Gastrocnemius medialis (tissue), 4 donors: ENCODE measurements at regions not wholly inside any gene's neighbourhood (a gene's known extent, or its start where the extent isn't known, plus 50 kb on each side); places are given as distances from the start of the nearest gene placed in this dataset.

Experiments used
- ATAC-seq, 2 donors: fragments of 150-250 bp; one replicate each; pipeline ENCODE4 v1.9.1; 2016
- DNase-seq, 2 donors: peaks; one replicate each; pipeline ENCODE4 v3.0.0-alpha.2; 2019
- H3K27ac ChIP-seq, 4 donors: fragments of 200-600 bp; sonication (generic); 1 replicate in 1 of 4; 2 replicates in 3 of 4; pipeline ENCODE4 v1.5.1; 2016 to 2018; ENCODE audit warnings: mild to moderate bottlenecking in 2 of 4, moderate library complexity in 1 of 4
- H3K27me3 ChIP-seq, 3 donors: fragments of 200-600 bp; sonication (generic) in 2 of 3; 1 replicate in 1 of 3; 2 replicates in 2 of 3; pipeline versions ENCODE4 v1.5.1 to v1.6.0; 2016 to 2019; ENCODE audit warnings: mild to moderate bottlenecking in 1 of 3, moderate library complexity in 1 of 3
- H3K36me3 ChIP-seq, 2 donors: fragments of 200-600 bp; sonication (generic) in 1 of 2; one replicate each; pipeline ENCODE4 v1.5.1; 2017 to 2018
- H3K4me1 ChIP-seq, 2 donors: fragments of 200-600 bp; sonication (generic) in 1 of 2; one replicate each; pipeline ENCODE4 v1.5.1; 2016 to 2017; ENCODE audit warnings: mild to moderate bottlenecking in 2 of 2
- H3K4me3 ChIP-seq, 4 donors: fragments of 200-600 bp; sonication (generic) in 3 of 4; 1 replicate in 1 of 4; 2 replicates in 3 of 4; pipeline ENCODE4 v1.5.1; 2016 to 2019; ENCODE audit warnings: mild to moderate bottlenecking in 2 of 4
- H3K9me3 ChIP-seq, 3 donors: fragments of 200-600 bp; sonication (generic) in 2 of 3; 1 replicate in 1 of 3; 2 replicates in 2 of 3; pipeline ENCODE4 v1.5.1; 2016 to 2019
- POLR2A ChIP-seq, 2 donors: fragments of 450-650 bp; IDR thresholded peaks; one replicate each; pipeline ENCODE4 v1.6.1; 2017; ENCODE audit warnings: antibody characterized with exemption in 2 of 2, mild to moderate bottlenecking in 2 of 2, moderate library complexity in 2 of 2
- in situ Hi-C, 4 donors: fragments of 200-750 bp; cut with MboI; loops; one replicate each; pipeline versions ENCODE4 v1.15.0 to v1.8.0; 2017; ENCODE audit warnings: low sequenced_read_pairs in 4 of 4
- intact Hi-C: fragments of 100-400 bp; cut with DNase I; formaldehyde crosslinking; loops from one replicate; pipeline ENCODE4 v1.15.1; 2023; ENCODE audit warnings: low total_unique reads
- TF ChIP-seq, protein P1 (sequence below), 5 experiments: fragments of 450-650 bp in 3 of 5; fragments of 200-600 bp in 2 of 5; sonication (generic) in 2 of 5; IDR thresholded peaks in 4 of 5; conservative IDR thresholded peaks in 1 of 5; 1 replicate in 4 of 5; 2 replicates in 1 of 5; pipeline ENCODE4 v1.5.1; 2016 to 2019; ENCODE audit warnings: antibody characterized with exemption in 5 of 5, mild to moderate bottlenecking in 3 of 5, moderate library complexity in 3 of 5

DNA sequence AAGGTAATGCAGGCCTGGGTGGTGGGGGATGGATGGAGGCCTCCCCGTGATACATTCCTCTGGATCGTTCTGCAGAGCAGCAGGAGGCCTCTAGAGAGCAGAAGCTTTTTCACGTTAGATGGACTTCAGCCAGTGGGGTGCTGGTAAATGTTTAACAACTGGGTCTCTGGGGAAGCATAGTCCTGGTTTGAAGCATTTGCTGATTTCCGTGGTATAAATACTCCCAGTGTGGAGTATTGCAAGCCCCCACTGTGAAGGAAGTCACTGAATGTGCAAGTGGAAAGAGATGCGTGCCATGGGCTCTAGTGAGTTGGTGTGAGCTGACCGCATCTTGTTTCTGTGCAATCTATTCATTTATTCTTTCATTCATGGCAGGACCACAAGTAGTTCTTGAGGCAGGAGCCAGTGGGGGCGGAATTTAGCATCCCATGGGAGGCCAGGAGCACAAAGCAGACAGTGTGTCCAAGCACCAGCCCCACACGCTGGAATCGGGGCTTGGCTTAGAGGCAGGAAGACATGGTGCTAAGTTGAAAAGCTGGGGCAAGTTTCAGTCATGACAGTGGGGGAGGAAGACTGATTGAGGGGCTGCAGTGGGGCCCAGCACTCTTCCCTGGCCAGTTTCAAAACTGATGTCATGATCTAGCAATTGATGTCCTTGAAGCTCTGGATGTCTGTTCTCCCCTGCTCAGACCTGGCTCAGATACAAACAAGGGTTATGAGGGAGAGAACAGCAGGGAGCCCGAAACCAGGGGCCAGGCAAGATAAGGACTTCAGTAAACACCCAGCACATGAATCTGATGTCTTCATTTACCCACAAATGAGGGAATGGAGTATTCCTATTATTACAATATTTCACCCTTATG, 280.9 kb upstream of the LYZL1 start:
- DNase-seq (no peak), ATAC-seq (no peak)

DNA sequence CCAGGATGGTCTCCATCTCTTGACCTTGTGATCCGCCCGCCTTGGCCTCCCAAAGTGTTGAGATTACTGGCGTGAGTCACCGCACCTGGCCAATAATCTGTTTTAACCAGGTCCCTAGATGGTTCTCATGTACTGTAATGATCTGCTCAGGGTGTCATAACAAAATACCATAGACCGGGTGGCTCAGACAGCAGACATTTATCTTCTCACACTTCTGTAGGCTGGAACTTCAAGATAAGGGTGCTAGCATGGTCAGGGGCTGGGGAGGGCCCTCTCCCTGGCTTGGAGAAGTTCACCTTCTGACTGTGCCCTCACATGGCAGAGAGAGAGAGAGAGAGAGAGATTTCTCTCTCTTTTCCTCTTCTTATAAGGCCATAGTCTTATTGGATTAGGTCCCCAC, 279.4 kb upstream of the LYZL1 start:
- no peaks in the 10 kb centered on the region for H3K27me3 ChIP-seq
- DNase-seq = no peak
- no peak overlapping the region for H3K27ac ChIP-seq
- no peak overlapping the region for H3K4me3 ChIP-seq
- TF ChIP-seq, protein P1, sequence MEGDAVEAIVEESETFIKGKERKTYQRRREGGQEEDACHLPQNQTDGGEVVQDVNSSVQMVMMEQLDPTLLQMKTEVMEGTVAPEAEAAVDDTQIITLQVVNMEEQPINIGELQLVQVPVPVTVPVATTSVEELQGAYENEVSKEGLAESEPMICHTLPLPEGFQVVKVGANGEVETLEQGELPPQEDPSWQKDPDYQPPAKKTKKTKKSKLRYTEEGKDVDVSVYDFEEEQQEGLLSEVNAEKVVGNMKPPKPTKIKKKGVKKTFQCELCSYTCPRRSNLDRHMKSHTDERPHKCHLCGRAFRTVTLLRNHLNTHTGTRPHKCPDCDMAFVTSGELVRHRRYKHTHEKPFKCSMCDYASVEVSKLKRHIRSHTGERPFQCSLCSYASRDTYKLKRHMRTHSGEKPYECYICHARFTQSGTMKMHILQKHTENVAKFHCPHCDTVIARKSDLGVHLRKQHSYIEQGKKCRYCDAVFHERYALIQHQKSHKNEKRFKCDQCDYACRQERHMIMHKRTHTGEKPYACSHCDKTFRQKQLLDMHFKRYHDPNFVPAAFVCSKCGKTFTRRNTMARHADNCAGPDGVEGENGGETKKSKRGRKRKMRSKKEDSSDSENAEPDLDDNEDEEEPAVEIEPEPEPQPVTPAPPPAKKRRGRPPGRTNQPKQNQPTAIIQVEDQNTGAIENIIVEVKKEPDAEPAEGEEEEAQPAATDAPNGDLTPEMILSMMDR (IDR thresholded peaks at IDR 0.05 in 4 of 5, conservative IDR thresholded peaks at IDR 0.05 in 1 of 5) = no peak
- no peaks in the 10 kb centered on the region for H3K36me3 ChIP-seq
- H3K9me3 ChIP-seq = no peaks in the 10 kb centered on the region
- intact Hi-C loops = no loop called here
- H3K4me1 ChIP-seq = no peaks in the 10 kb centered on the region
- ATAC-seq = no peak
- in situ Hi-C loops = no loop called here

More for the DNA sequence above, 280.9 kb upstream of the LYZL1 start:
- H3K27ac ChIP-seq = no peak overlapping the region
- no peaks in the 10 kb centered on the region for H3K36me3 ChIP-seq
- H3K27me3 ChIP-seq = no peaks in the 10 kb centered on the region
- TF ChIP-seq POLR2A (IDR thresholded peaks at IDR 0.05) = no peak
- TF ChIP-seq, protein P1 (IDR thresholded peaks at IDR 0.05 in 4 of 5, conservative IDR thresholded peaks at IDR 0.05 in 1 of 5) = no peak
- no peak overlapping the region for H3K4me3 ChIP-seq
- in situ Hi-C loops = no loop called here
- no peaks in the 10 kb centered on the region for H3K4me1 ChIP-seq
- intact Hi-C loops = no loop called here
- no peaks in the 10 kb centered on the region for H3K9me3 ChIP-seq

DNA sequence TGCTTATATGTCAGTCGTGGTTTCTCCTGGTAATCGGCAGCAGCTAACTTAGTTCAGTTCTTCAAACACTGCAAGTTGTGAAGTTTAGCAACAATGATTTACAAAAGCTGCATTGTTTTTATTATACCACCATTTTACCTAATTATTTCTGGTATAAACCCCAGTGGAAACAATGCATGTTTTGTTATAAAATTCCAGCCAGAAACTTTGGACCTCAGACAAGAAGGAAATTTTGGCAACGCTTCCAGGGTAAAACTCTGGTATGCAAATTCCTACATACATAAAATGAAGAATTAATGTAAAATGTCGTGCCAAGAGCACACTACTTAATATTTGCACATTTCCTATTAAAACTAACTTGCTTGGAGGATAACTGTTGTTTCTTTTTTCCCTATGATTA, 277.4 kb upstream of the LYZL1 start:
- Histone ChIP-seq H3K4me1 (no peaks in the 10 kb centered on the region), H3K9me3 (no peaks in the 10 kb centered on the region), H3K4me3 (no peak overlapping the region), H3K36me3 (no peaks in the 10 kb centered on the region), H3K27ac (no peak overlapping the region), H3K27me3 (no peaks in the 10 kb centered on the region)
- DNase-seq (no peak), ATAC-seq (no peak)
- intact Hi-C loops = no loop called here
- TF ChIP-seq, protein P1 (IDR thresholded peaks at IDR 0.05 in 4 of 5, conservative IDR thresholded peaks at IDR 0.05 in 1 of 5) = no peak
- no peak for TF ChIP-seq POLR2A (IDR thresholded peaks at IDR 0.05)
- in situ Hi-C loops = no loop called here

DNA sequence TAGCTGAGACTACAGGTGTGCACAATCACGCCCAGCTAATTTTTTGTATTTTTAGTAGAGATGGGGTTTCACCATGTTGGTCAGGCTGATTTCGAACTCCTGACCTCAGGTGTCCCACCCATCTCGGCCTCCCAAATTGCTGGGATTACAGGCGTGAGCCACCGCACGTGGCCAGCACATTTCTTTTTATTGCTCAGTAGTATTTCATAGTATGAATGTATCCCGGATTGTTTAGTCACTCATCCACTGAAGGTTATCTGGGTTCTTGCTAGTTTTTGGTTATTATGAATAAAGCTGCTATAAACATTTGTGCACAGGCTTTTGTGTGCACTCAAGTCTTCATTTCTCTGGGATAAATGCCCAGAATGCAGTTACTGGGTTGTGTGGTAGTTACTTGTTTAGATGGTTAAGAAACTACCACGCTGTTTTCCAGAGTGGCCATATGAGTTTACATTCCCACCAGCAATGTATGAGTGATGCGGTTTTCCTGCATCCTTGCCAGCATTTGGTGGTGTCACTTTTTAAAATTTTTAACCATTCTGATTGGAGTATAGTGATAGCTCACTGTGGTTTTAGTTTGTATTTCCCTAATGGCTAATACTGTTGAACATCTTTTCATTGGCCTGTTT, 275.8 kb upstream of the LYZL1 start:
- H3K27ac ChIP-seq = no peak overlapping the region
- H3K27me3 ChIP-seq = no peaks in the 10 kb centered on the region
- no peak overlapping the region for H3K4me3 ChIP-seq
- H3K36me3 ChIP-seq = no peaks in the 10 kb centered on the region
- TF ChIP-seq POLR2A (IDR thresholded peaks at IDR 0.05) = no peak
- TF ChIP-seq, protein P1 (IDR thresholded peaks at IDR 0.05 in 4 of 5, conservative IDR thresholded peaks at IDR 0.05 in 1 of 5) = no peak
- DNase-seq = no peak
- intact Hi-C loops (no loop called here), in situ Hi-C loops (no loop called here)
- ATAC-seq = no peak
- H3K9me3 ChIP-seq = no peaks in the 10 kb centered on the region
- H3K4me1 ChIP-seq = no peaks in the 10 kb centered on the region
